DND-41 (cell line): ENCODE measurements at regions not wholly inside any gene's neighbourhood (a gene's known extent, or its start where the extent isn't known, plus 50 kb on each side); places are given as distances from the start of the nearest gene placed in this dataset.

Experiments
- ATAC-seq: fragments of 200-7000 bp; cut with Tn5 transposase; 3 replicates; pipeline ENCODE4 v1.9.1; 2021; ENCODE audit warnings: low read depth; ENCODE audit not compliant: insufficient read depth
- DNase-seq: peaks from one replicate; pipeline ENCODE4 v3.0.0-alpha.2; 2020
- H2AFZ ChIP-seq: 2 replicates; pipeline ENCODE4 v1.6.0; 2012; ENCODE audit warnings: low read depth, low read length
- H3K27ac ChIP-seq: 2 replicates; pipeline ENCODE4 v1.5.1; 2012; ENCODE audit warnings: low read length, inconsistent platforms
- H3K27me3 ChIP-seq: fragments of 200-600 bp; sonication (generic); 2 replicates; pipeline ENCODE4 v1.6.0; 2012; ENCODE audit warnings: low read length, mild to moderate bottlenecking, inconsistent platforms; ENCODE audit not compliant: insufficient read depth, poor library complexity
- H3K36me3 ChIP-seq: 2 replicates; pipeline ENCODE4 v1.5.1; 2012; ENCODE audit warnings: low read length, inconsistent platforms; ENCODE audit not compliant: insufficient read depth
- H3K4me1 ChIP-seq: 2 replicates; pipeline ENCODE4 v1.5.1; 2012; ENCODE audit warnings: mild to moderate bottlenecking, low read length; ENCODE audit not compliant: insufficient read depth
- H3K4me2 ChIP-seq: 2 replicates; pipeline ENCODE4 v1.6.0; 2012; ENCODE audit warnings: mild to moderate bottlenecking, moderate library complexity, low read length, inconsistent platforms; ENCODE audit not compliant: insufficient read depth
- H3K4me3 ChIP-seq, 2 experiments: fragments of 200-600 bp in 1 of 2; shearing (Covaris generic) in 1 of 2; 2 replicates each; pipeline ENCODE4 v1.5.1; 2012 to 2016; ENCODE audit warnings: inconsistent platforms in 2 of 2, low read length in 2 of 2, mild to moderate bottlenecking in 2 of 2, low read depth in 1 of 2, moderate library complexity in 1 of 2
- H3K79me2 ChIP-seq: 2 replicates; pipeline ENCODE4 v1.6.0; 2012; ENCODE audit warnings: low read length, inconsistent platforms; ENCODE audit not compliant: insufficient read depth
- H3K9ac ChIP-seq: 2 replicates; pipeline ENCODE4 v1.6.0; 2012; ENCODE audit warnings: low read depth, mild to moderate bottlenecking, inconsistent platforms, low read length, moderate library complexity
- H3K9me3 ChIP-seq: 2 replicates; pipeline ENCODE4 v1.5.1; 2012; ENCODE audit warnings: low read length, moderate library complexity, mild to moderate bottlenecking, inconsistent platforms; ENCODE audit not compliant: insufficient read depth, severe bottlenecking
- H4K20me1 ChIP-seq: 2 replicates; pipeline ENCODE4 v1.6.0; 2012; ENCODE audit warnings: low read length; ENCODE audit not compliant: insufficient read depth
- CTCF ChIP-seq: IDR thresholded peaks from 2 replicates; pipeline ENCODE4 v1.5.1; 2012; ENCODE audit warnings: borderline replicate concordance, low read length, moderate library complexity, mild to moderate bottlenecking; ENCODE audit not compliant: poor library complexity, severe bottlenecking; ENCODE audit errors: extremely low read depth
- EZH2 ChIP-seq: IDR thresholded peaks from 3 replicates; pipeline ENCODE4 v1.6.1; 2012; ENCODE audit warnings: borderline replicate concordance, low read depth, mild to moderate bottlenecking, moderate library complexity, low read length, inconsistent platforms; ENCODE audit not compliant: severe bottlenecking

- no peak overlapping the region for H3K27ac ChIP-seq
- H4K20me1 ChIP-seq = no peaks in the 10 kb centered on the region
- no peak for TF ChIP-seq CTCF
- TF ChIP-seq EZH2 = no peak
- H3K36me3 ChIP-seq = no peaks in the 10 kb centered on the region
- DNase-seq = no peak
- no peak overlapping the region for H3K4me3 ChIP-seq
- no peak for ATAC-seq
- H2AFZ ChIP-seq = no peak overlapping the region
- no peaks in the 10 kb centered on the region for H3K27me3 ChIP-seq
- no peak overlapping the region for H3K9ac ChIP-seq
- no peak overlapping the region for H3K4me2 ChIP-seq
- H3K79me2 ChIP-seq = no peaks in the 10 kb centered on the region
- H3K4me1 ChIP-seq = no peaks in the 10 kb centered on the region
- no peaks in the 10 kb centered on the region for H3K9me3 ChIP-seq
Observed at GRCh38 chr18:75854808-75855207, 427.3 kb upstream of the SMIM21 start.

- H3K27me3 ChIP-seq = no peaks in the 10 kb centered on the region
- H3K36me3 ChIP-seq = no peaks in the 10 kb centered on the region
- H3K27ac ChIP-seq = no peak overlapping the region
- DNase-seq = peak; percentile 30
- no peaks in the 10 kb centered on the region for H4K20me1 ChIP-seq
- H3K9me3 ChIP-seq = no peaks in the 10 kb centered on the region
- no peak overlapping the region for H3K9ac ChIP-seq
- no peak overlapping the region for H3K4me2 ChIP-seq
- H3K4me1 ChIP-seq = no peaks in the 10 kb centered on the region
- no peak overlapping the region for H2AFZ ChIP-seq
- ATAC-seq = no peak
- H3K4me3 ChIP-seq = no peak overlapping the region
- no peaks in the 10 kb centered on the region for H3K79me2 ChIP-seq
- TF ChIP-seq CTCF = peak; percentile 59
- no peak for TF ChIP-seq EZH2
Observed at GRCh38 chr18:75854174-75854573, 426.7 kb upstream of the SMIM21 start.

- Histone ChIP-seq H3K4me2 (no peak overlapping the region), H3K27me3 (no peaks in the 10 kb centered on the region)
- no peak for TF ChIP-seq CTCF
- no peak for TF ChIP-seq EZH2
Observed at GRCh38 chr18:75846321-75846720, 418.8 kb upstream of the SMIM21 start.

GRCh38 chr18:75845413-75845812 lies 417.9 kb upstream of the SMIM21 start:
- Histone ChIP-seq H3K4me3 (no peak overlapping the region), H4K20me1 (no peaks in the 10 kb centered on the region), H3K9me3 (no peaks in the 10 kb centered on the region), H3K36me3 (no peaks in the 10 kb centered on the region), H3K27me3 (no peaks in the 10 kb centered on the region), H3K27ac (no peak overlapping the region), H3K4me2 (no peak overlapping the region), H3K9ac (no peak overlapping the region), H3K79me2 (no peaks in the 10 kb centered on the region), H2AFZ (no peak overlapping the region), H3K4me1 (no peaks in the 10 kb centered on the region)
- no peak for ATAC-seq
- no peak for DNase-seq
- TF ChIP-seq EZH2 = no peak
- TF ChIP-seq CTCF = no peak

More at GRCh38 chr18:75846321-75846720, 418.8 kb upstream of the SMIM21 start:
- Histone ChIP-seq H3K36me3 (no peaks in the 10 kb centered on the region), H2AFZ (no peak overlapping the region), H3K79me2 (no peaks in the 10 kb centered on the region), H3K9me3 (no peaks in the 10 kb centered on the region), H3K27ac (no peak overlapping the region), H3K9ac (no peak overlapping the region), H3K4me3 (no peak overlapping the region), H3K4me1 (no peaks in the 10 kb centered on the region), H4K20me1 (no peaks in the 10 kb centered on the region)
- ATAC-seq (no peak), DNase-seq (no peak)
